HG03097 (cell line): ENCODE measurements at regions not wholly inside any gene's neighbourhood (a gene's known extent, or its start where the extent isn't known, plus 50 kb on each side); places are given as distances from the start of the nearest gene placed in this dataset.

Source experiments
- ATAC-seq: cut with Tn5 transposase; IDR thresholded peaks from one replicate; pipeline ENCODE4 v1.9.1; 2021; ENCODE audit not compliant: unreplicated experiment, low FRiP score

- ATAC-seq = no peak
These were observed 172.9 kb upstream of the AVPR1A start for GRCh38 chr12:63323942-63324341.

- no peak for ATAC-seq
These were observed 170.4 kb upstream of the AVPR1A start for GRCh38 chr12:63321373-63321772.

- ATAC-seq = no peak
These were observed 169.1 kb upstream of the AVPR1A start for GRCh38 chr12:63319936-63320633.

- peak; percentile 75 for ATAC-seq
These were observed 168.4 kb upstream of the AVPR1A start for GRCh38 chr12:63319386-63319785.

GRCh38 chr12:63318933-63319332 lies 167.9 kb upstream of the AVPR1A start:
- ATAC-seq = no peak

DNA sequence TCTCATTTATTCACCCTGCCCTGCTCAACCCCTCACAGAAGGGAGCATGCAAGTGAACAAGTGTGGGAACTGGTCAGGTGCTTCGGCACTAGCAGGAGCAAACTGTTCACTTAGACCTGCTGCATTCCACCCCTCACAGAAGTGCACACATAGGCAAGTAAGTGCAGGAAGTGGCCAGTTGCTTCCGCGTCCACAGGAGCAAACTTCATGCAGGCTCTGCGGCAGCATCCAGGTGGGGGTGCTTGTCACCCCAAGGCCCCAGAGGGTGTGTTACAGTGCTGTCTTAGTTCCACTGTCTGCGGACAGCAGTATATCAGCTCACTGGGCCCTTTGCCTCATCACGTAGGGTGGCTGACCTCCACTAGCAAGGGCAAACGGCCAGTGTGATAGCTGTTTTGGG lies 167.3 kb upstream of the AVPR1A start:
- ATAC-seq = no peak

DNA sequence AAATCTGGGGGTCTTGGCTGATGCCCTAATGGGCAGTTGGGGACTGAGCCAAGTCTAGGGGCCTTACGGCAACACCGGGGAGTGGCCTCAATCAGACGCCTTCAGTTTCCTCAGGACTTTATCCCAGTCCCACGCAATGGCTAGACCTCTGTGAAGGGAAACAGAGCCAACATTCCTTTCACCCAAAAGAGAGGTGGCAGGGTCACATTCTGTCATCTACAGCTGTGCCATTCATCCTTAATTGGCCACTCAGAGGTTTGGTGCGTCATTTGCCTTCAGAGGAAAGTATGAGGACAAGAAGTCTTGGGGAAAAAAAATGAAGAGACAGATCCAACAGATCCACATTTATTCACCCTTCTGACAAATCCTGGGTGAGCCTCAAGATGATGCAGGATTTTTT lies 166.9 kb upstream of the AVPR1A start:
- no peak for ATAC-seq

DNA sequence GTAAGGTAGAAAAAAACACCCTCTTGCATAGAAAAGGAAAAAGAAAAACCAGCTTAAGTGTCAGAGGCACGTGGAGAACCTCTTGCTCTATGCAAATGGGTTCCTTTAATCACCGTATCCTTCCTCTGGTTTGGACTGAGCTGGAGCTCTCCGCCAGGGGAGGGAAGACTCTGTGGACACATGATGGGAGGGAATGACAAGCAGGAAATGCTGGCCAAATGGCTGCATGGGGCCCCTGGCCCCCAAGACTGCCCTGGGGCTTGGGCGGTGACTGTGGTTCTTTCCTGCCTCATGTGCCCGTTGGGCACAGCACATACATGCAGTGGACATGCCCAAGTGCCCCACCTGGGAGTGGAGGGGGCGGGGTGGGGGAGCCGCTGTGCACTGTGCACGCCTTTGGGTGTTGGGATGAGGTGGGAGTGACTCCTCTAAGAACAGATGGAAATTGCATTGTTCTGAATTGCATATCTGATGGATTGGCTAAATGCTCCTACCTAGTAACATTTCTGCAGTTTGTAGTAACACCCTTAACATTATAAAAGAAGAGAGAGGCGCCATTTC lies 166.4 kb upstream of the AVPR1A start:
- no peak for ATAC-seq

- ATAC-seq = peak; percentile 98
These were observed 162.1 kb upstream of the AVPR1A start for GRCh38 chr12:63313139-63313538.

GRCh38 chr12:63308671-63309070 lies 157.7 kb upstream of the AVPR1A start:
- no peak for ATAC-seq

- no peak for ATAC-seq
These were observed 156.8 kb upstream of the AVPR1A start for GRCh38 chr12:63307849-63308248.

DNA sequence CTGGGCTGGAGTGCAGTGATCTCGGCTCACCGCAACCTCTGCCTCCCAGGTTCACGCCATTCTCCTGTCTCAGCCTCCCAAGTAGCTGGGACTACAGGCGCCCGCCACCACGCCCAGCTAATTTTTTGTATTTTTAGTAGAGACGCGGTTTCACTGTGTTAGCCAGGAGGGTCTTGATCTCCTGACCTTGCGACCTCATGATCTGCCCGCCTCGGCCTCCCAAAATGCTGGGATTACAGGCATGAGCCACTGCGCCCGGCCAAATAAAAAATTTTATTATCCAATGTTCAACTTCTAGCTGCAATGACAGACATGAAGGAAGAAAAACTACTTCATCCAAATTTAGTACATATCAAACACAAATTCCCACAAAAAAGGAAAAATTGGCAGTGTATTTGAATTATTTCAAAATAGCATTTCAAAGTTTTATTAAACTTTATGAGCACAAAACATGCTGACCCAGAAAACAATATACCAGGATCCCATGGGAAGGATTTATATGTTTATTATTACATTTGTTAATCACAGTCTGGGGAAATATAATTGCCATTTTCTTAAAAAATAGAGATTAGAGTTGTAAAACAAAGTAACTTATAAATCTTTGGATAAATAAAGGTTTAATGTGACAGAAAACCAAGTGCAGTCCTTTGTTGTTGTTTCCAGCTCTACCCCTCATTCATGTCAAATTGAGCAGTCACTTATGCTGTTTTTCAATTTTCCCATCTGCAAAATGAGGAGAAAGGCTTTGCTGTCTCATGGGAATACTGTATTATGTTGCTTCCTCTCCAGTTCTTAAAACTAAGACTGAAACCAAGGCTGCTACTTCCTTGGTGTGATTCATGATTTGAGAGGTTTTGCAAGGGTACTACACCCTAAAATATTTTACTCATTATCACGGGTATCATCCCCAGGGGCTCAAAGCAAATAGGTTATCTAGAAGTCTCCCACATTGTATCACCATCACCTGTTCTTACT lies 155.2 kb upstream of the AVPR1A start:
- ATAC-seq = peak; percentile 40

GRCh38 chr12:63304887-63305316 lies 153.9 kb upstream of the AVPR1A start:
- peak; percentile 38 for ATAC-seq

GRCh38 chr12:63302941-63303536 lies 152.0 kb upstream of the AVPR1A start:
- peak; percentile 22 for ATAC-seq

DNA sequence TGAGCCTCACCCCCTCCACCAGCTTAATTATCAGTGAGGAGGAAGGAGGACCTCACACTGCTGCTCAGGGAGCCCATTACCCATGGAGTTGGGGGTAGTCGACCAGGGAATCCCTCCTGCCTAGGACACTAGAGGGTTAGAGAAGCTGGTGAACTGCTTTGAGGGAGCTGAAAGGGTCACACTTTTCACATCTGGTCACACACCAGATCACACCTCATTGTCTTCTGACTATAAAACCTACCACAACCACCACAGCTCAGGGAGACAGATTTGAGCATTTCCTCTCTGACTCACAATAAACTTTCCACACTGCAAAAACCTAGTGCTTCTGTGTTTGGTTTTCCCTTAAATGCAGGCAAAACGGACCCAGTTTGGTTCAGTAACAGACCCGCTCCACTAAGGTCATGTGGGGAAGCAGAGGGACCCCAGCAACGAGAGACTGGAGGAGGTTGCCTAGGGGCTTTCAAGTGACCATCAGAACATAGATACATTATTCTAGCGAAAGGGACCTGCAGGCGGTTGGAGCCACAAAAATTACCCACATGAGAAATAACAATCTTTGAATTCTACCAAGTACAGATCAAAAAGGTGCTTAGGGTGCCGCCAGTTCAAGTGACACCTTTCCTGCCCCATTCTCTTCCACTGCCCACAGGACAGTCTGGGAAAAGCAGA lies 151.4 kb upstream of the AVPR1A start:
- peak; percentile 73 for ATAC-seq

DNA sequence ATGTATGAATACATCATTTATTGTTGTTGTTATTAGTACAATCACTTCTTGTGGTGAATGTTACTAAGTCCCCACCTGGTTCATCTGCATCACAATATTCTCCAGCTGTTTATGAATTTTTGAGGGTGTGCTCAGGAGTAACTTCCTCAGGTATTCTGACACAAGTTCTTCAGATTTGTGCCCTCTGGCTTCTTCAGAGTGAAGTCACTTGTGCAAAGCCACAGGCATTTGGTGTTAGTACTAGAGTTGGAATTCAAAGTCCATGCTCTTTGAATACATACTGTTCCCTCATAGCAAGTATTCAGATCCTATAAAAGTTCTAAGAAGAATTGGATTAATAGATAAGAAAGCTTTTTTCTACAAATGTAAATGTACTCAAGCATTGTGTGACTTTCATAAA lies 150.3 kb upstream of the AVPR1A start:
- no peak for ATAC-seq

GRCh38 chr12:63298386-63298930 lies 147.5 kb upstream of the AVPR1A start:
- ATAC-seq = no peak

- peak; percentile 92 for ATAC-seq
These were observed 143.3 kb upstream of the AVPR1A start for GRCh38 chr12:63294327-63294632.

DNA sequence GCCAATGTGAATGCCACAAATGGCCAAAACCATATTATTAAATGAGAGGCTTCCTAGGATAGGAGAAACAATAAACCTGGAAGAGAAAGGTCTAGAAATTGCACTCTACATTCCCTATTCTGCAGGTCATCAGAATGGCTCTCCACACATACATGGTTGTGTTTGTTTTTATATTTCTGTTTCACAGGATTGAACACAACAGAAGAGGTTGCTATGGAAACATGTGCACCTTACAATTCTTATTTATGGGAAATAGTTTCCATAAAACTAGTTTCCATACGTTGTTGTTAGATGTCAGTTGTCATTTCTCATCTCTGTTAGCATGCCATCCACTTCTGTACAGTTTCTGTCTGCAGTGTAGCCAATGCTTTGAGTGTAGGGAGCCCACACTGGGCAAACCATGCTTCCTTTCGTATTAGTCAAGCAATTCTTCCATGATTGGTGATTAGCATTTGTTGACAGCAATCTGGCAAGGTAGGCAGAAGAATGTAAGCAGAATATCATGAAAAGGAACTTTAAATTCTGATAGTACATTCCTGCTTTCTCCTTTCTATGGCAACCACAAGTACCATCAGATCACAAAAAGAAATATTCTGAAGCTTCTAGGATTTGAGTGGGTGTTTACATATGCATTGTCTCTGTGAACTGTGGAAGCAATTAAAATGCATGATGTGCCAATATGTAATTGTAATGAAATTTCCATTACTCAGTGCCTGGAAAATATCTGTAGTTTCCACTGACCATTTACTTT lies 141.6 kb upstream of the AVPR1A start:
- no peak for ATAC-seq
